OCI-LY7 (cell line): ENCODE measurements at regions not wholly inside any gene's neighbourhood (a gene's known extent, or its start where the extent isn't known, plus 50 kb on each side); places are given as distances from the start of the nearest gene placed in this dataset.

Experiments used
- EZH2phosphoT487 ChIP-seq: fragments of 200-600 bp; sonication (generic); IDR thresholded peaks from 2 replicates; pipeline ENCODE4 v1.6.1; 2018; ENCODE audit warnings: low read depth, borderline replicate concordance, mild to moderate bottlenecking, mixed run types, antibody characterized with exemption, low read length, moderate library complexity, mixed read lengths
- TF ChIP-seq, protein P1 (sequence below): fragments of 200-600 bp; sonication (generic); conservative IDR thresholded peaks from 2 replicates; pipeline ENCODE4 v1.5.1; 2014; ENCODE audit warnings: mild to moderate bottlenecking, antibody characterized with exemption, low read length, moderate library complexity, mixed read lengths

DNA sequence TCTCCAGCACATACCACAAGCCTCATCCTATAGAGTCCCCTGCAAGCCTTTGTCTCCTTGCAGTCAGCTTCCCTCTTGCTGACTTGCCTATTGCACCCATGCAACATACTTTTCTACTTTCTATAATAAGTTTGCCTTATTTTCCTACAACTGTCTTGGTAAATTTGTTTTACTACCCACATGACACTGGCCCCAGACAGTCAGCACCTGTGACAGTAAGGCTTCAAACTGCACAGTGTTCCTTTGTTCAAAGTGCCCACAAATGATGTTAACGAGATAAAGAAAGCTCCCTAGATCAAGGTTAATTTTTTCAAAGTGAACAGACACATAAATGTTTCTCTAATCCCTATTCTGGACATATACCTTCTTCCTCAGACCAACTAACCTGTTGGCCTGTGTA is 529.1 kb upstream of the PCDH10 start:
- TF ChIP-seq EZH2phosphoT487 = no peak
- TF ChIP-seq, protein P1, sequence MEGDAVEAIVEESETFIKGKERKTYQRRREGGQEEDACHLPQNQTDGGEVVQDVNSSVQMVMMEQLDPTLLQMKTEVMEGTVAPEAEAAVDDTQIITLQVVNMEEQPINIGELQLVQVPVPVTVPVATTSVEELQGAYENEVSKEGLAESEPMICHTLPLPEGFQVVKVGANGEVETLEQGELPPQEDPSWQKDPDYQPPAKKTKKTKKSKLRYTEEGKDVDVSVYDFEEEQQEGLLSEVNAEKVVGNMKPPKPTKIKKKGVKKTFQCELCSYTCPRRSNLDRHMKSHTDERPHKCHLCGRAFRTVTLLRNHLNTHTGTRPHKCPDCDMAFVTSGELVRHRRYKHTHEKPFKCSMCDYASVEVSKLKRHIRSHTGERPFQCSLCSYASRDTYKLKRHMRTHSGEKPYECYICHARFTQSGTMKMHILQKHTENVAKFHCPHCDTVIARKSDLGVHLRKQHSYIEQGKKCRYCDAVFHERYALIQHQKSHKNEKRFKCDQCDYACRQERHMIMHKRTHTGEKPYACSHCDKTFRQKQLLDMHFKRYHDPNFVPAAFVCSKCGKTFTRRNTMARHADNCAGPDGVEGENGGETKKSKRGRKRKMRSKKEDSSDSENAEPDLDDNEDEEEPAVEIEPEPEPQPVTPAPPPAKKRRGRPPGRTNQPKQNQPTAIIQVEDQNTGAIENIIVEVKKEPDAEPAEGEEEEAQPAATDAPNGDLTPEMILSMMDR = no peak
